Tibial artery (tissue), 4 donors: ENCODE measurements at regions not wholly inside any gene's neighbourhood (a gene's known extent, or its start where the extent isn't known, plus 50 kb on each side); places are given as distances from the start of the nearest gene placed in this dataset.

Experiments used
- DNase-seq, 2 donors: peaks; one replicate each; pipeline ENCODE4 v3.0.0-alpha.2; 2019
- H3K27ac ChIP-seq, 2 donors: fragments of 200-600 bp; sonication (generic) in 1 of 2; 1 replicate in 1 of 2; 2 replicates in 1 of 2; pipeline ENCODE4 v1.5.1; 2018 to 2019; ENCODE audit warnings: mild to moderate bottlenecking in 1 of 2
- H3K27me3 ChIP-seq, 2 donors: fragments of 200-600 bp; sonication (generic) in 1 of 2; one replicate each; pipeline versions ENCODE4 v1.5.1 to v1.6.0; 2016 to 2019
- H3K36me3 ChIP-seq, 3 donors: fragments of 200-600 bp; sonication (generic) in 2 of 3; one replicate each; pipeline ENCODE4 v1.5.1; 2016 to 2019; ENCODE audit warnings: mild to moderate bottlenecking in 2 of 3
- H3K4me1 ChIP-seq, 4 donors: fragments of 200-600 bp; sonication (generic) in 2 of 4; 1 replicate in 3 of 4; 2 replicates in 1 of 4; pipeline ENCODE4 v1.5.1; 2016 to 2019
- H3K4me3 ChIP-seq, 2 donors: fragments of 200-600 bp; sonication (generic) in 1 of 2; 1 replicate in 1 of 2; 2 replicates in 1 of 2; pipeline ENCODE4 v1.5.1; 2018 to 2019; ENCODE audit warnings: mild to moderate bottlenecking in 2 of 2
- H3K9me3 ChIP-seq, 3 donors: fragments of 200-600 bp; sonication (generic) in 1 of 3; one replicate each; pipeline ENCODE4 v1.5.1; 2016 to 2019
- CTCF ChIP-seq, 2 experiments: fragments of 200-600 bp in 1 of 2; fragments of 450-650 bp in 1 of 2; IDR thresholded peaks; one replicate each; pipeline ENCODE4 v1.5.1; 2017 to 2019; ENCODE audit warnings: antibody characterized with exemption in 2 of 2, mild to moderate bottlenecking in 1 of 2, moderate library complexity in 1 of 2
- intact Hi-C: fragments of 100-400 bp; cut with DNase I; formaldehyde crosslinking; loops from one replicate; pipeline ENCODE4 v1.15.0; 2023; ENCODE audit warnings: low total_unique reads

GRCh38 chr5:155676967-155677366, 650.0 kb upstream of the SGCD start:
- no peak for TF ChIP-seq CTCF (IDR thresholded peaks at IDR 0.05)
- intact Hi-C loops, result no loop called here
- H3K27me3 ChIP-seq, result no peaks in the 10 kb centered on the region
- no peak for DNase-seq
- H3K36me3 ChIP-seq, result no peaks in the 10 kb centered on the region
- H3K9me3 ChIP-seq, result peaks cover 3 to 16% (median 4%) of the 10 kb centered on the region in 3 donors
- H3K4me3 ChIP-seq, result no peak overlapping the region
- no peaks in the 10 kb centered on the region for H3K4me1 ChIP-seq
- H3K27ac ChIP-seq, result no peak overlapping the region

DNA sequence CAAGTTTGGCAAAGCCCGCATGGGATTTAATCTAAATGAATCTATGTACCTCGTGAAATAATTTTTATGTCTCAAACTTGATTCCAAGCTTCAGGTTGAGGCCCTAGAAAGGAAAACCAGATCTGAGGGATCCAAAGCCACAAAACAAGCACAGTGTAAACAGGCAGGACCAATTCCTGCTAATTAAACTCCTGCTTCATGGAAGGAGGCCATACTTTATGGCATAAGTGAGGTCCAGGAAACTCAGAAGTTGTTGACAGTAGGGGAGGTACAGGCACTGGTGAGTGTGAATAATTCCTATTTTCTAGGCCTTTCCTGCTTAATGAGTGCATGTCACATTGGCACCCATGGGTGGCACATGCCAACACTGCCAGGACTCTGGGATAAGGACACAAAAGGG, 648.6 kb upstream of the SGCD start:
- no peak overlapping the region for H3K4me3 ChIP-seq

DNA sequence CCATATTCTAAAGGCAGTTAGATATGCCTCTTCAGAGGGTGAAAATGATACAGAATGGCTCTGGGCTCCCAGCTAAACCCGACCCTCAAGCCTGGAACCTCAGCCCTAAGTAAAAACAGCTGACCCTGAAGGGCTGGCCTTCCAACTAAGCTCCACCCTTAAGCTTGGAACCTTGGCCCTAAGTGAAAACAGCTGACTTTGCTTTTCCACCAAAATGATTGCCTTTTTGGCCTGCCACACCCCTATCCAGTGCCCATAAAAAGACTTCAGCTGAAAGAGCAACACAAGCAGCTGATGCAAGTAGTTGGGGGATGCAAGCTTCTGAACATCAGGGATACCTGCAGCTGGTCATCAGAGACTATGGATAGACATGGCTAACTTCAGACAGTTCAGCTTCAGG, 647.4 kb upstream of the SGCD start:
- intact Hi-C loops, result no loop called here
- Histone ChIP-seq H3K4me1 (no peaks in the 10 kb centered on the region), H3K4me3 (no peak overlapping the region), H3K9me3 (peaks cover 3 to 12% (median 4%) of the 10 kb centered on the region in 3 donors), H3K36me3 (no peaks in the 10 kb centered on the region), H3K27ac (no peak overlapping the region), H3K27me3 (no peaks in the 10 kb centered on the region)
- DNase-seq, result no peak
- TF ChIP-seq CTCF (IDR thresholded peaks at IDR 0.05), result no peak

More for the DNA sequence above, 648.6 kb upstream of the SGCD start:
- TF ChIP-seq CTCF (IDR thresholded peaks at IDR 0.05), result no peak
- no peaks in the 10 kb centered on the region for H3K36me3 ChIP-seq
- H3K27me3 ChIP-seq, result no peaks in the 10 kb centered on the region
- H3K27ac ChIP-seq, result no peak overlapping the region
- intact Hi-C loops, result no loop called here
- H3K4me1 ChIP-seq, result no peaks in the 10 kb centered on the region
- no peak for DNase-seq
- H3K9me3 ChIP-seq, result peaks cover 3 to 16% (median 4%) of the 10 kb centered on the region in 3 donors

- Histone ChIP-seq H3K9me3 (no peaks in the 10 kb centered on the region), H3K4me1 (no peaks in the 10 kb centered on the region), H3K27me3 (no peaks in the 10 kb centered on the region), H3K27ac (no peak overlapping the region), H3K36me3 (no peaks in the 10 kb centered on the region), H3K4me3 (no peak overlapping the region)
- intact Hi-C loops, result no loop called here
- TF ChIP-seq CTCF (IDR thresholded peaks at IDR 0.05), result no peak
- no peak for DNase-seq
These were observed 642.5 kb upstream of the SGCD start for GRCh38 chr5:155684417-155684816.

GRCh38 chr5:155686131-155686530, 640.8 kb upstream of the SGCD start:
- intact Hi-C loops, result no loop called here
- Histone ChIP-seq H3K27ac (no peak overlapping the region), H3K4me3 (no peak overlapping the region), H3K36me3 (no peaks in the 10 kb centered on the region), H3K4me1 (no peaks in the 10 kb centered on the region), H3K27me3 (no peaks in the 10 kb centered on the region), H3K9me3 (no peaks in the 10 kb centered on the region)
- DNase-seq, result no peak
- TF ChIP-seq CTCF (IDR thresholded peaks at IDR 0.05), result no peak

- no peak for TF ChIP-seq CTCF (IDR thresholded peaks at IDR 0.05)
- Histone ChIP-seq H3K27ac (no peak overlapping the region), H3K4me3 (no peak overlapping the region), H3K4me1 (no peaks in the 10 kb centered on the region), H3K27me3 (no peaks in the 10 kb centered on the region), H3K36me3 (no peaks in the 10 kb centered on the region), H3K9me3 (no peaks in the 10 kb centered on the region)
- no peak for DNase-seq
- intact Hi-C loops, result no loop called here
These were observed 637.6 kb upstream of the SGCD start for GRCh38 chr5:155689406-155689805.
